ENCODE measurements at regions not wholly inside any gene's neighbourhood (a gene's known extent, or its start where the extent isn't known, plus 50 kb on each side); places are given as distances from the start of the nearest gene placed in this dataset.

DNA sequence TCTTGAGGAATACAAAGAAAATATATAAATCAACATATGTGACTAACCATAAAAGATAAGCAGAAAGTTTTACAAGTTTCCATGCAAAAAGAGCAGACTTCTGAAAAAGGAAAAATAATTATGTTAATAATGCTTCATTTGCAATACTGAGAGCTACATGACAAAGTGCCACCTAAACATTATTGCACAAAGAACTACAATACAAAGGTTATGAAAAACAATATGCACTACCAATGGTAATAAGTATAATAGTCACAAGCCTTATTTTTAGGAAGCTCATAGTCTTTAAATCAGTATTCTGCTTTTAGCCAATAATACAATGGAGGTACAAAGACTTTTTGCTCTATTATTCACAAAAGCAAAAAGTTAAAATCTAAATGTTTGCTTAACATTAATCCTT, 411.2 kb downstream of the TLL1 start:
- Histone ChIP-seq H2AK9ac (replicated peaks; ENCODE audit: low read depth, low read length, poor library complexity) (no peak overlapping the region), H2BK20ac (ENCODE audit: low read depth, low read length) (no peak overlapping the region), H2BK5ac (ENCODE audit: low read depth, low read length, poor library complexity, severe bottlenecking) (no peak overlapping the region), H4K5ac (ENCODE audit: low read depth, low read length) (no peak overlapping the region), H3K4ac (ENCODE audit: low read depth, low read length) (no peak overlapping the region), H4K91ac (ENCODE audit: insufficient read depth, low read depth, low read length) (no peak overlapping the region), H3K27ac (ENCODE audit: insufficient read depth, low read length) (no peak overlapping the region), H4K8ac (ENCODE audit: low read depth in 2 of 2, low read length in 2 of 2) (no peak overlapping the region), H2AFZ (replicated peaks; ENCODE audit: low read length, poor library complexity) (no peak overlapping the region), H3K56ac (ENCODE audit: extremely low read depth, insufficient read depth, low read length) (no peak overlapping the region), H4K20me1 (ENCODE audit: insufficient read depth, low read length) (no peaks in the 10 kb centered on the region), H3K27me3 (ENCODE audit: control insufficient read depth, insufficient read depth, low read length) (no peaks in the 10 kb centered on the region), H3K4me2 (ENCODE audit: low read depth, low read length) (no peak overlapping the region), H2AK5ac (ENCODE audit: low read depth, low read length) (no peak overlapping the region), H3K4me3 (ENCODE audit: insufficient read depth, low read depth, low read length) (no peak overlapping the region), H3K79me1 (ENCODE audit: low read depth in 1 of 2, low read length in 2 of 2) (no peaks in the 10 kb centered on the region), H3K9me3 (ENCODE audit: control insufficient read depth, insufficient read depth, low read length) (0 out of 2 replicates have a peak, but pooled peaks cover 2% of the 10 kb centered on the region), H3K9ac (ENCODE audit: low read depth, low read length) (no peak overlapping the region), H2BK120ac (ENCODE audit: low read depth, low read length) (no peak overlapping the region), H3K4me1 (ENCODE audit: control insufficient read depth, insufficient read depth, low read length) (no peaks in the 10 kb centered on the region), H3K9me1 (ENCODE audit: insufficient read depth, low read length) (no peaks in the 10 kb centered on the region), H3K23ac (ENCODE audit: low read depth, low read length) (no peak overlapping the region), H3K36me3 (ENCODE audit: control insufficient read depth, insufficient read depth, low read length) (no peaks in the 10 kb centered on the region), H3K14ac (replicated peaks; ENCODE audit: low read depth, low read length) (no peak overlapping the region), H2BK15ac (ENCODE audit: low read depth, low read length) (no peak overlapping the region), H3K18ac (ENCODE audit: low read depth, low read length) (no peak overlapping the region)
- dilution Hi-C loops (cut with HindIII; ENCODE audit: low sequenced_read_pairs, unreplicated experiment) (no loop called here), intact Hi-C loops (cut with micrococcal nuclease) (no loop called here), in situ Hi-C loops (cut with MboI; ENCODE audit: low sequenced_read_pairs) (no loop called here)
- TF ChIP-seq MAFK (IDR thresholded peaks at IDR 0.05; ENCODE audit: low read depth, low read length) = no peak
- TF ChIP-seq, protein P1, sequence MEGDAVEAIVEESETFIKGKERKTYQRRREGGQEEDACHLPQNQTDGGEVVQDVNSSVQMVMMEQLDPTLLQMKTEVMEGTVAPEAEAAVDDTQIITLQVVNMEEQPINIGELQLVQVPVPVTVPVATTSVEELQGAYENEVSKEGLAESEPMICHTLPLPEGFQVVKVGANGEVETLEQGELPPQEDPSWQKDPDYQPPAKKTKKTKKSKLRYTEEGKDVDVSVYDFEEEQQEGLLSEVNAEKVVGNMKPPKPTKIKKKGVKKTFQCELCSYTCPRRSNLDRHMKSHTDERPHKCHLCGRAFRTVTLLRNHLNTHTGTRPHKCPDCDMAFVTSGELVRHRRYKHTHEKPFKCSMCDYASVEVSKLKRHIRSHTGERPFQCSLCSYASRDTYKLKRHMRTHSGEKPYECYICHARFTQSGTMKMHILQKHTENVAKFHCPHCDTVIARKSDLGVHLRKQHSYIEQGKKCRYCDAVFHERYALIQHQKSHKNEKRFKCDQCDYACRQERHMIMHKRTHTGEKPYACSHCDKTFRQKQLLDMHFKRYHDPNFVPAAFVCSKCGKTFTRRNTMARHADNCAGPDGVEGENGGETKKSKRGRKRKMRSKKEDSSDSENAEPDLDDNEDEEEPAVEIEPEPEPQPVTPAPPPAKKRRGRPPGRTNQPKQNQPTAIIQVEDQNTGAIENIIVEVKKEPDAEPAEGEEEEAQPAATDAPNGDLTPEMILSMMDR (conservative IDR thresholded peaks at IDR 0.05; ENCODE audit: low read depth, low read length) = no peak
- TF ChIP-seq FOS (IDR thresholded peaks at IDR 0.05; ENCODE audit: low read depth, low read length) = no peak
- TF ChIP-seq MAZ (IDR thresholded peaks at IDR 0.05; ENCODE audit: borderline replicate concordance, low read depth, low read length) = no peak
- TF ChIP-seq, protein P2, sequence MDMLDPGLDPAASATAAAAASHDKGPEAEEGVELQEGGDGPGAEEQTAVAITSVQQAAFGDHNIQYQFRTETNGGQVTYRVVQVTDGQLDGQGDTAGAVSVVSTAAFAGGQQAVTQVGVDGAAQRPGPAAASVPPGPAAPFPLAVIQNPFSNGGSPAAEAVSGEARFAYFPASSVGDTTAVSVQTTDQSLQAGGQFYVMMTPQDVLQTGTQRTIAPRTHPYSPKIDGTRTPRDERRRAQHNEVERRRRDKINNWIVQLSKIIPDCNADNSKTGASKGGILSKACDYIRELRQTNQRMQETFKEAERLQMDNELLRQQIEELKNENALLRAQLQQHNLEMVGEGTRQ (IDR thresholded peaks at IDR 0.05; ENCODE audit: low read depth, low read length) = no peak
- TF ChIP-seq, protein P3, sequence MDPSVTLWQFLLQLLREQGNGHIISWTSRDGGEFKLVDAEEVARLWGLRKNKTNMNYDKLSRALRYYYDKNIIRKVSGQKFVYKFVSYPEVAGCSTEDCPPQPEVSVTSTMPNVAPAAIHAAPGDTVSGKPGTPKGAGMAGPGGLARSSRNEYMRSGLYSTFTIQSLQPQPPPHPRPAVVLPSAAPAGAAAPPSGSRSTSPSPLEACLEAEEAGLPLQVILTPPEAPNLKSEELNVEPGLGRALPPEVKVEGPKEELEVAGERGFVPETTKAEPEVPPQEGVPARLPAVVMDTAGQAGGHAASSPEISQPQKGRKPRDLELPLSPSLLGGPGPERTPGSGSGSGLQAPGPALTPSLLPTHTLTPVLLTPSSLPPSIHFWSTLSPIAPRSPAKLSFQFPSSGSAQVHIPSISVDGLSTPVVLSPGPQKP (IDR thresholded peaks at IDR 0.05; ENCODE audit: borderline replicate concordance, low read depth, low read length) = no peak
- no peak for TF ChIP-seq SMC3 (IDR thresholded peaks at IDR 0.05; ENCODE audit: low read depth, low read length)
- no peak for TF ChIP-seq MXI1 (IDR thresholded peaks at IDR 0.05; ENCODE audit: borderline replicate concordance, low read depth, low read length)
- TF ChIP-seq RFX5 (IDR thresholded peaks at IDR 0.05; ENCODE audit: low read depth, low read length) = no peak
- TF ChIP-seq POLR2A (IDR thresholded peaks at IDR 0.05; ENCODE audit: low read depth, low read length) = no peak
- TF ChIP-seq BHLHE40 (IDR thresholded peaks at IDR 0.05; ENCODE audit: low read depth, low read length) = no peak
- no peak for TF ChIP-seq RCOR1 (IDR thresholded peaks at IDR 0.05; ENCODE audit: insufficient replicate concordance, low read length)
- no peak for TF ChIP-seq CEBPB (IDR thresholded peaks at IDR 0.05; ENCODE audit: low read depth, low read length)
- TF ChIP-seq NFE2L2 (IDR thresholded peaks at IDR 0.05; ENCODE audit: low read depth, low read length) = no peak
- DNase-seq (no peak), ATAC-seq (ENCODE audit: low read depth) (no peak)
- ChIA-PET POLR2A (ENCODE audit: unreplicated experiment) (no interaction called here), CTCF (no interaction called here)
- no TSS peak for BruUV-seq (replicated peaks)

Data from IMR-90 (cell line).